HCT116 (cell line): ENCODE measurements at regions not wholly inside any gene's neighbourhood (a gene's known extent, or its start where the extent isn't known, plus 50 kb on each side); places are given as distances from the start of the nearest gene placed in this dataset.

Source experiments
- ATAC-seq: fragments of 200-7000 bp; cut with Tn5 transposase; 2 replicates; pipeline ENCODE4 v1.9.1; 2020; ENCODE audit warnings: mild to moderate bottlenecking, moderate library complexity
- BruUV-seq: library from RNA; stranded (reverse); fragments of 400-500 nt; replicated peaks from 2 replicates; lab custom pipeline; 2021; lab: Mats Ljungman, UMichigan
- CTCF ChIA-PET: fragments of 300-600 bp; sonication (Branson Sonifier 250); formaldehyde crosslinking; loops from one replicate; lab custom pipeline; 2021; ENCODE audit warnings: antibody characterized with exemption; lab: Charles Lee
- POLR2A ChIA-PET: fragments of 300-600, 350-600 bp; sonication (Branson Sonifier 250); formaldehyde crosslinking; loops from one replicate; lab custom pipeline; 2021; ENCODE audit warnings: antibody characterized with exemption; lab: Charles Lee
- RAD21 ChIA-PET, 2 experiments: fragments of 300-600 bp; sonication (Branson Sonifier 250); formaldehyde crosslinking; loops; one replicate each; lab custom pipeline; 2023; ENCODE audit warnings: low total read pairs in 2 of 2; ENCODE audit not compliant: uncharacterized antibody in 2 of 2, unreplicated experiment in 2 of 2, low non-redundant PET in 1 of 2; lab: Charles Lee
- DNase-seq: peaks from one replicate; pipeline ENCODE4 v3.0.0-alpha.2; 2010; ENCODE audit warnings: low read depth, low spot score
- H2AFZ ChIP-seq: fragments of 200-600 bp; shearing (Covaris generic), sonication (generic); 2 replicates; pipeline ENCODE4 v1.6.1; 2017; ENCODE audit warnings: low read depth, mixed run types, mixed read lengths, antibody characterized with exemption, low read length; ENCODE audit not compliant: poor library complexity, severe bottlenecking
- H3K27ac ChIP-seq: 2 replicates; pipeline ENCODE4 v1.5.1; 2012; ENCODE audit warnings: low read depth, low read length
- H3K27me3 ChIP-seq: fragments of 200-600 bp; sonication (generic); 2 replicates; pipeline ENCODE4 v1.6.1; 2016; ENCODE audit warnings: mixed run types, low read length, mixed read lengths; ENCODE audit not compliant: insufficient read depth
- H3K36me3 ChIP-seq, 2 experiments: fragments of 200-500 bp in 1 of 2; fragments of 200-600 bp in 1 of 2; sonication (Bioruptor generic) in 1 of 2; sonication (generic) in 1 of 2; 2 replicates each; pipeline versions ENCODE4 v1.5.1 to v1.6.1; 2014 to 2016; ENCODE audit warnings: low read length in 2 of 2, inconsistent platforms in 1 of 2, mixed read lengths in 1 of 2, mixed run types in 1 of 2; ENCODE audit not compliant: insufficient read depth in 2 of 2, control insufficient read depth in 1 of 2
- H3K4me1 ChIP-seq, 2 experiments: fragments of 200-600 bp in 1 of 2; sonication (generic) in 1 of 2; 2 replicates each; pipeline versions ENCODE4 v1.5.1 to v1.6.1; 2012 to 2017; ENCODE audit warnings: low read length in 2 of 2, inconsistent platforms in 1 of 2, mild to moderate bottlenecking in 1 of 2, mixed read lengths in 1 of 2, mixed run types in 1 of 2, moderate library complexity in 1 of 2; ENCODE audit not compliant: insufficient read depth in 2 of 2, control insufficient read depth in 1 of 2
- H3K4me2 ChIP-seq: fragments of 200-600 bp; sonication (generic); 2 replicates; pipeline ENCODE4 v1.6.1; 2017; ENCODE audit warnings: mixed run types, low read length, mixed read lengths
- H3K4me3 ChIP-seq, 2 experiments: fragments of 200-600 bp in 1 of 2; sonication (generic) in 1 of 2; replicated peaks in 1 of 2; 2 replicates each; pipeline ENCODE4 v1.5.1; 2011 to 2016; ENCODE audit warnings: low read length in 2 of 2, control low read depth in 1 of 2, low read depth in 1 of 2, mild to moderate bottlenecking in 1 of 2, mixed read lengths in 1 of 2, mixed run types in 1 of 2
- H3K79me2 ChIP-seq: fragments of 200-600 bp; sonication (generic); 2 replicates; pipeline ENCODE4 v1.6.1; 2017; ENCODE audit warnings: mild to moderate bottlenecking, mixed run types, low read length, moderate library complexity, mixed read lengths; ENCODE audit not compliant: insufficient read depth
- H3K9ac ChIP-seq: fragments of 200-600 bp; sonication (generic); 2 replicates; pipeline ENCODE4 v1.6.1; 2016; ENCODE audit warnings: low read length, mixed read lengths
- H3K9me2 ChIP-seq: fragments of 200-600 bp; sonication (generic), shearing (Covaris generic); 2 replicates; pipeline ENCODE4 v1.6.1; 2017; ENCODE audit warnings: mixed run types, mild to moderate bottlenecking, moderate library complexity; ENCODE audit not compliant: insufficient read depth
- H3K9me3 ChIP-seq, 2 experiments: fragments of 200-500 bp in 1 of 2; fragments of 200-600 bp in 1 of 2; sonication (Bioruptor generic) in 1 of 2; sonication (generic) in 1 of 2; 2 replicates each; pipeline ENCODE4 v1.6.1; 2014 to 2017; ENCODE audit warnings: low read length in 2 of 2, mixed read lengths in 2 of 2, inconsistent platforms in 1 of 2, low read depth in 1 of 2, mild to moderate bottlenecking in 1 of 2, mixed run types in 1 of 2, moderate library complexity in 1 of 2; ENCODE audit not compliant: control insufficient read depth in 1 of 2, insufficient read depth in 1 of 2
- H4K20me1 ChIP-seq: fragments of 200-600 bp; sonication (generic), shearing (Covaris generic); 2 replicates; pipeline ENCODE4 v1.6.1; 2017; ENCODE audit warnings: mixed run types, mild to moderate bottlenecking, moderate library complexity; ENCODE audit not compliant: insufficient read depth
- ATF3 ChIP-seq: IDR thresholded peaks from 2 replicates; pipeline ENCODE4 v1.6.1; 2012
- ELF1 ChIP-seq: IDR thresholded peaks from 2 replicates; pipeline ENCODE4 v1.6.1; 2012; ENCODE audit warnings: low read depth, borderline replicate concordance
- EZH2 ChIP-seq: fragments of 200-600 bp; sonication (generic); IDR thresholded peaks from 2 replicates; pipeline ENCODE4 v1.6.1; 2017; ENCODE audit warnings: antibody characterized with exemption, mixed run types
- EZH2phosphoT487 ChIP-seq: fragments of 200-600 bp; IDR thresholded peaks from 2 replicates; pipeline ENCODE4 v1.6.1; 2018; ENCODE audit warnings: antibody characterized with exemption, borderline replicate concordance
- FOSL1 ChIP-seq: IDR thresholded peaks from 2 replicates; pipeline ENCODE4 v1.6.1; 2012; ENCODE audit warnings: low read depth
- JUND ChIP-seq: IDR thresholded peaks from 2 replicates; pipeline ENCODE4 v1.6.1; 2012
- POLR2AphosphoS5 ChIP-seq: IDR thresholded peaks from 2 replicates; pipeline ENCODE4 v1.6.1; 2011; ENCODE audit warnings: mild to moderate bottlenecking, low read depth, low read length, moderate library complexity
- SIN3A ChIP-seq: IDR thresholded peaks from 2 replicates; pipeline ENCODE4 v1.6.1; 2012; ENCODE audit warnings: low read depth
- SP1 ChIP-seq: IDR thresholded peaks from 2 replicates; pipeline ENCODE4 v1.6.1; 2012; ENCODE audit warnings: low read depth
- SRF ChIP-seq: IDR thresholded peaks from 2 replicates; pipeline ENCODE4 v1.6.1; 2012; ENCODE audit warnings: low read depth
- TCF7L2 ChIP-seq: IDR thresholded peaks from 2 replicates; pipeline ENCODE4 v1.7.0; 2011; ENCODE audit warnings: borderline replicate concordance, inconsistent platforms; ENCODE audit not compliant: insufficient read depth, insufficient read length; ENCODE audit errors: extremely low read depth
- YY1 ChIP-seq: IDR thresholded peaks from 2 replicates; pipeline ENCODE4 v1.6.1; 2011; ENCODE audit warnings: low read length, low read depth, moderate library complexity, mild to moderate bottlenecking; ENCODE audit not compliant: insufficient replicate concordance; ENCODE audit errors: extremely low read depth
- ZFX ChIP-seq: fragments of 450-650 bp; IDR thresholded peaks from 2 replicates; pipeline ENCODE4 v1.6.1; 2017
- ZNF274 ChIP-seq: fragments of 200-500 bp; sonication (Bioruptor generic); IDR thresholded peaks from 2 replicates; pipeline ENCODE4 v1.6.1; 2014; ENCODE audit warnings: mild to moderate bottlenecking, low read depth, low read length, inconsistent platforms
- intact Hi-C: fragments of 100-400 bp; cut with micrococcal nuclease; formaldehyde crosslinking; loops from 2 replicates; pipeline ENCODE4 v1.10.0; 2022
- TF ChIP-seq, protein P1 (sequence below): IDR thresholded peaks from 2 replicates; pipeline ENCODE4 v1.6.1; 2011; ENCODE audit warnings: mild to moderate bottlenecking, low read length, moderate library complexity; ENCODE audit not compliant: insufficient replicate concordance; ENCODE audit errors: extremely low read depth

DNA sequence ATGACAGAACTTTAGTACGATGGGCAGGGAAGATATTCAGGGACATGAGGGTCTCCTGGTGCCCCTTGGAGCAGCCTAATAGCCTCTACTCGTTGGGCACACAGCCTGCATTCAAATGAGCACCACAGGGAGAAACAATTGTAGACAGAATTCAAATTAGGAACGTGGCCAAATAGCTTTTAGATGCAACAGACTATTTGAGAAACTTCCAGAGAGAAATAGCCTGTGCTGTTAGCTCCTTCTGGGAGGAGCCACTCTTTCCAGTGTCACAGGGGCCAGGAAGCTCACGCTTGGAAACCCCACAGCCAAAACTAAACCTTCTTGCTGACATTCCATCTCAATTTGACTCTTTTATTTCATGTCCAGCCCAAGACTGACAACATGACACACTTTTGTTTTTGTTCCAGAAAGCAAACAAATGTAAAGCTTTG is 114.5 kb downstream of the RPAP3 start:
- H3K27me3 ChIP-seq, result no peaks in the 10 kb centered on the region
- H3K27ac ChIP-seq, result no peak overlapping the region
- intact Hi-C loops, result no loop called here
- no peak overlapping the region for H3K9ac ChIP-seq
- H2AFZ ChIP-seq, result no peak overlapping the region
- H3K36me3 ChIP-seq, result no peaks in the 10 kb centered on the region
- ATAC-seq (no peak), DNase-seq (no peak)
- ChIA-PET POLR2A (no interaction called here), CTCF (interaction anchor here (0.7 kb wide), 1 partner anchor 46 kb away, joined by 3 read pairs; no protein-coding TSS in a partner anchor), RAD21 (no interaction called here)
- TF ChIP-seq EZH2 (no peak), JUND (no peak), TCF7L2 (no peak), SP1 (no peak), YY1 (no peak), ELF1 (no peak), EZH2phosphoT487 (no peak), SRF (no peak), POLR2AphosphoS5 (no peak), ZNF274 (no peak), ATF3 (no peak), FOSL1 (no peak), ZFX (no peak), SIN3A (no peak)
- TF ChIP-seq, protein P1, sequence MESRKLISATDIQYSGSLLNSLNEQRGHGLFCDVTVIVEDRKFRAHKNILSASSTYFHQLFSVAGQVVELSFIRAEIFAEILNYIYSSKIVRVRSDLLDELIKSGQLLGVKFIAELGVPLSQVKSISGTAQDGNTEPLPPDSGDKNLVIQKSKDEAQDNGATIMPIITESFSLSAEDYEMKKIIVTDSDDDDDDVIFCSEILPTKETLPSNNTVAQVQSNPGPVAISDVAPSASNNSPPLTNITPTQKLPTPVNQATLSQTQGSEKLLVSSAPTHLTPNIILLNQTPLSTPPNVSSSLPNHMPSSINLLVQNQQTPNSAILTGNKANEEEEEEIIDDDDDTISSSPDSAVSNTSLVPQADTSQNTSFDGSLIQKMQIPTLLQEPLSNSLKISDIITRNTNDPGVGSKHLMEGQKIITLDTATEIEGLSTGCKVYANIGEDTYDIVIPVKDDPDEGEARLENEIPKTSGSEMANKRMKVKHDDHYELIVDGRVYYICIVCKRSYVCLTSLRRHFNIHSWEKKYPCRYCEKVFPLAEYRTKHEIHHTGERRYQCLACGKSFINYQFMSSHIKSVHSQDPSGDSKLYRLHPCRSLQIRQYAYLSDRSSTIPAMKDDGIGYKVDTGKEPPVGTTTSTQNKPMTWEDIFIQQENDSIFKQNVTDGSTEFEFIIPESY, result no peak
- no peak overlapping the region for H3K4me3 ChIP-seq
- H3K4me2 ChIP-seq, result no peak overlapping the region
- H3K4me1 ChIP-seq, result no peaks in the 10 kb centered on the region
- no peaks in the 10 kb centered on the region for H3K79me2 ChIP-seq
- H3K9me3 ChIP-seq, result no peaks in the 10 kb centered on the region
- H3K9me2 ChIP-seq, result no peaks in the 10 kb centered on the region
- BruUV-seq, result no TSS peak
- H4K20me1 ChIP-seq, result no peaks in the 10 kb centered on the region
